ENCODE measurements at regions not wholly inside any gene's neighbourhood (a gene's known extent, or its start where the extent isn't known, plus 50 kb on each side); places are given as distances from the start of the nearest gene placed in this dataset.

DNA sequence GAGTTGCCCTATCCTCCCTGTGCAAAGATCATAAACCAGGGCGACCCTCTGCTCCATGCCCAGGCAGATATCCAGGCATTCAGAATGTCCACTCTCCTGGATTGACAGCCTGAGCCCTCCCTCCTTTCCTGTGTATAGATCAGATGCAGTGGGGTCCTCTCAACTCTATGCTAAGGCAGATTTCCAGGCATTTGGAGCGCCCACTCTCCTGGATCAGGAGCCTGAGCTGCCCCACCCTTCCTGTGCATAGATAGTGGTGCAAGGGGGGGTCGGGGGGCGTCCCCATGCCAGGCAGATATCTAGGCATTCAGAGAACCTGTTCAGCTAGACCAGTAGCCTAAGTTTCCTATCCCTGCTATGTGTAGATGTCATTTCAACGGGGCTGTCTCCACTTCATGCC lies 941.1 kb downstream of the PCDH19 start:
- ChIA-PET CTCF (no interaction called here), RAD21 (ENCODE audit: low non-redundant PET in 1 of 2, low total read pairs in 2 of 2, uncharacterized antibody in 2 of 2, unreplicated experiment in 2 of 2) (no interaction called here), POLR2A (no interaction called here)
- H3K27me3 ChIP-seq (ENCODE audit: insufficient read depth, low read length): no peaks in the 10 kb centered on the region
- no peak overlapping the region for H3K4me2 ChIP-seq (ENCODE audit: low read length)
- H3K9me3 ChIP-seq (ENCODE audit: control insufficient read depth in 1 of 2, insufficient read depth in 1 of 2, low read depth in 1 of 2, low read length in 2 of 2): no peaks in the 10 kb centered on the region
- no peak overlapping the region for H3K9ac ChIP-seq (ENCODE audit: low read length)
- no peaks in the 10 kb centered on the region for H4K20me1 ChIP-seq (ENCODE audit: insufficient read depth)
- no peaks in the 10 kb centered on the region for H3K4me1 ChIP-seq (ENCODE audit: control insufficient read depth in 1 of 2, insufficient read depth in 2 of 2, low read length in 2 of 2)
- H3K9me2 ChIP-seq (ENCODE audit: insufficient read depth): no peaks in the 10 kb centered on the region
- H3K79me2 ChIP-seq (ENCODE audit: insufficient read depth, low read length): no peaks in the 10 kb centered on the region
- ATAC-seq: no peak
- H2AFZ ChIP-seq (ENCODE audit: low read depth, low read length, poor library complexity, severe bottlenecking): no peak overlapping the region
- H3K27ac ChIP-seq (ENCODE audit: low read depth, low read length): no peak overlapping the region
- TF ChIP-seq SIN3A (IDR thresholded peaks at IDR 0.05; ENCODE audit: low read depth) (no peak), FOSL1 (IDR thresholded peaks at IDR 0.05; ENCODE audit: low read depth) (no peak), EGR1 (IDR thresholded peaks at IDR 0.05; ENCODE audit: low read depth) (no peak)
- H3K36me3 ChIP-seq (ENCODE audit: control insufficient read depth in 1 of 2, insufficient read depth in 2 of 2, low read length in 2 of 2): no peaks in the 10 kb centered on the region
- intact Hi-C loops (cut with micrococcal nuclease): no loop called here
- BruUV-seq (replicated peaks): no TSS peak
- H3K4me3 ChIP-seq (replicated peaks in 1 of 2; ENCODE audit: low read depth in 1 of 2, low read length in 2 of 2): no peak overlapping the region
- no peak for DNase-seq (ENCODE audit: low read depth, low spot score)

DNA sequence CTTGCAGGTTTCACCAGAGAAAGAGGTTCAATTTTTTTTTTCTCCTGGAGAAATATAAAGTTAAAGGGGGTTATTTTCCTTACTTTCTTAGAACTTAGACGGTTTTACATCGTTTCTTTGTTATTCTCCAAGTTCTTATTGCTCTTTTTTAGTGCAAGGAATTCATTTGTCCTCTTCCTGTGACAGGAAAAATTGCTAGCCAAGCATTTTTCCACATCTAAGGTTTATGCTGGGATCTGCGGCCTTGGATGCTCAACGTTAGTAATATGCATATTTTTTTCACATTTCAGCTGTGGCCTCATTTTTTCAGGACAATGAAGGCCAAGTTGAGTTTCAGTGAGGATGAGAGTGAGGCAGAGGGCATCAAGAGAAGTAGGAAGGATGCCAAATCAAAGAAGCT lies 948.9 kb downstream of the PCDH19 start:
- ATAC-seq (no peak), DNase-seq (ENCODE audit: low read depth, low spot score) (no peak)
- ChIA-PET POLR2A (no interaction called here), RAD21 (ENCODE audit: low non-redundant PET in 1 of 2, low total read pairs in 2 of 2, uncharacterized antibody in 2 of 2, unreplicated experiment in 2 of 2) (no interaction called here), CTCF (no interaction called here)
- Histone ChIP-seq H3K4me2 (ENCODE audit: low read length) (no peak overlapping the region), H3K27me3 (ENCODE audit: insufficient read depth, low read length) (no peaks in the 10 kb centered on the region), H3K4me3 (replicated peaks in 1 of 2; ENCODE audit: low read depth in 1 of 2, low read length in 2 of 2) (no peak overlapping the region), H3K36me3 (ENCODE audit: control insufficient read depth in 1 of 2, insufficient read depth in 2 of 2, low read length in 2 of 2) (no peaks in the 10 kb centered on the region), H3K4me1 (ENCODE audit: control insufficient read depth in 1 of 2, insufficient read depth in 2 of 2, low read length in 2 of 2) (no peaks in the 10 kb centered on the region), H3K79me2 (ENCODE audit: insufficient read depth, low read length) (no peaks in the 10 kb centered on the region), H3K9me3 (ENCODE audit: control insufficient read depth in 1 of 2, insufficient read depth in 1 of 2, low read depth in 1 of 2, low read length in 2 of 2) (no peaks in the 10 kb centered on the region), H3K9ac (ENCODE audit: low read length) (no peak overlapping the region), H3K27ac (ENCODE audit: low read depth, low read length) (no peak overlapping the region), H2AFZ (ENCODE audit: low read depth, low read length, poor library complexity, severe bottlenecking) (no peak overlapping the region), H3K9me2 (ENCODE audit: insufficient read depth) (no peaks in the 10 kb centered on the region), H4K20me1 (ENCODE audit: insufficient read depth) (no peaks in the 10 kb centered on the region)
- intact Hi-C loops (cut with micrococcal nuclease): no loop called here
- no TSS peak for BruUV-seq (replicated peaks)
- TF ChIP-seq, protein P1, sequence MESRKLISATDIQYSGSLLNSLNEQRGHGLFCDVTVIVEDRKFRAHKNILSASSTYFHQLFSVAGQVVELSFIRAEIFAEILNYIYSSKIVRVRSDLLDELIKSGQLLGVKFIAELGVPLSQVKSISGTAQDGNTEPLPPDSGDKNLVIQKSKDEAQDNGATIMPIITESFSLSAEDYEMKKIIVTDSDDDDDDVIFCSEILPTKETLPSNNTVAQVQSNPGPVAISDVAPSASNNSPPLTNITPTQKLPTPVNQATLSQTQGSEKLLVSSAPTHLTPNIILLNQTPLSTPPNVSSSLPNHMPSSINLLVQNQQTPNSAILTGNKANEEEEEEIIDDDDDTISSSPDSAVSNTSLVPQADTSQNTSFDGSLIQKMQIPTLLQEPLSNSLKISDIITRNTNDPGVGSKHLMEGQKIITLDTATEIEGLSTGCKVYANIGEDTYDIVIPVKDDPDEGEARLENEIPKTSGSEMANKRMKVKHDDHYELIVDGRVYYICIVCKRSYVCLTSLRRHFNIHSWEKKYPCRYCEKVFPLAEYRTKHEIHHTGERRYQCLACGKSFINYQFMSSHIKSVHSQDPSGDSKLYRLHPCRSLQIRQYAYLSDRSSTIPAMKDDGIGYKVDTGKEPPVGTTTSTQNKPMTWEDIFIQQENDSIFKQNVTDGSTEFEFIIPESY (IDR thresholded peaks at IDR 0.05; ENCODE audit: extremely low read depth, insufficient replicate concordance, low read length): no peak
- TF ChIP-seq, protein P2, sequence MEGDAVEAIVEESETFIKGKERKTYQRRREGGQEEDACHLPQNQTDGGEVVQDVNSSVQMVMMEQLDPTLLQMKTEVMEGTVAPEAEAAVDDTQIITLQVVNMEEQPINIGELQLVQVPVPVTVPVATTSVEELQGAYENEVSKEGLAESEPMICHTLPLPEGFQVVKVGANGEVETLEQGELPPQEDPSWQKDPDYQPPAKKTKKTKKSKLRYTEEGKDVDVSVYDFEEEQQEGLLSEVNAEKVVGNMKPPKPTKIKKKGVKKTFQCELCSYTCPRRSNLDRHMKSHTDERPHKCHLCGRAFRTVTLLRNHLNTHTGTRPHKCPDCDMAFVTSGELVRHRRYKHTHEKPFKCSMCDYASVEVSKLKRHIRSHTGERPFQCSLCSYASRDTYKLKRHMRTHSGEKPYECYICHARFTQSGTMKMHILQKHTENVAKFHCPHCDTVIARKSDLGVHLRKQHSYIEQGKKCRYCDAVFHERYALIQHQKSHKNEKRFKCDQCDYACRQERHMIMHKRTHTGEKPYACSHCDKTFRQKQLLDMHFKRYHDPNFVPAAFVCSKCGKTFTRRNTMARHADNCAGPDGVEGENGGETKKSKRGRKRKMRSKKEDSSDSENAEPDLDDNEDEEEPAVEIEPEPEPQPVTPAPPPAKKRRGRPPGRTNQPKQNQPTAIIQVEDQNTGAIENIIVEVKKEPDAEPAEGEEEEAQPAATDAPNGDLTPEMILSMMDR (IDR thresholded peaks at IDR 0.05 in 2 of 3, conservative IDR thresholded peaks at IDR 0.05 in 1 of 3; ENCODE audit: borderline replicate concordance in 1 of 3, insufficient read depth in 1 of 3, low read depth in 2 of 3, low read length in 2 of 3): no peak
